Tibial nerve (tissue), 4 donors: ENCODE measurements at regions not wholly inside any gene's neighbourhood (a gene's known extent, or its start where the extent isn't known, plus 50 kb on each side); places are given as distances from the start of the nearest gene placed in this dataset.

Experiments
- DNase-seq, 2 donors: peaks; one replicate each; pipeline ENCODE4 v3.0.0-alpha.2; 2019; ENCODE audit warnings: low spot score in 2 of 2
- H3K27ac ChIP-seq, 4 donors: fragments of 200-600 bp; sonication (generic) in 3 of 4; one replicate each; pipeline ENCODE4 v1.5.1; 2017 to 2019; ENCODE audit warnings: mild to moderate bottlenecking in 1 of 4
- H3K27me3 ChIP-seq, 2 donors: fragments of 200-600 bp; sonication (generic) in 1 of 2; one replicate each; pipeline versions ENCODE4 v1.5.1 to v1.6.0; 2017 to 2019
- H3K36me3 ChIP-seq, 3 donors: fragments of 200-600 bp; sonication (generic); one replicate each; pipeline ENCODE4 v1.5.1; 2018 to 2019
- H3K4me1 ChIP-seq, 4 donors: fragments of 200-600 bp; sonication (generic) in 3 of 4; one replicate each; pipeline ENCODE4 v1.5.1; 2017 to 2019
- H3K4me3 ChIP-seq, 4 donors: fragments of 200-600 bp; sonication (generic) in 3 of 4; one replicate each; pipeline ENCODE4 v1.5.1; 2017 to 2019; ENCODE audit warnings: mild to moderate bottlenecking in 1 of 4, moderate library complexity in 1 of 4
- H3K9me3 ChIP-seq, 4 donors: fragments of 200-600 bp; sonication (generic) in 3 of 4; one replicate each; pipeline ENCODE4 v1.5.1; 2017 to 2019
- CTCF ChIP-seq, 5 experiments: fragments of 200-600 bp in 3 of 5; fragments of 450-650 bp in 2 of 5; sonication (generic) in 3 of 5; IDR thresholded peaks; one replicate each; pipeline ENCODE4 v1.5.1; 2016 to 2019; ENCODE audit warnings: antibody characterized with exemption in 5 of 5, mild to moderate bottlenecking in 3 of 5, moderate library complexity in 2 of 5
- EP300 ChIP-seq, 2 donors: sonication (generic); formaldehyde crosslinking; IDR thresholded peaks; one replicate each; pipeline ENCODE4 v1.6.1; 2017; ENCODE audit warnings: antibody characterized with exemption in 2 of 2, mild to moderate bottlenecking in 1 of 2
- POLR2A ChIP-seq, 2 donors: fragments of 450-650 bp; IDR thresholded peaks; one replicate each; pipeline ENCODE4 v1.6.1; 2017; ENCODE audit warnings: antibody characterized with exemption in 2 of 2, mild to moderate bottlenecking in 2 of 2, moderate library complexity in 2 of 2
- WGBS, 2 donors: methylation state at CpG; one replicate each; pipeline ENCODE4 v1.1.5; 2018; 5-methylcytosine and 5-hydroxymethylcytosine counted together

- DNase-seq: no peak
- Histone ChIP-seq H3K4me3 (no peak overlapping the region), H3K4me1 (no peaks in the 10 kb centered on the region), H3K27me3 (no peaks in the 10 kb centered on the region), H3K27ac (no peak overlapping the region), H3K9me3 (no peaks in the 10 kb centered on the region), H3K36me3 (no peaks in the 10 kb centered on the region)
- TF ChIP-seq EP300 (IDR thresholded peaks at IDR 0.05) (no peak), CTCF (IDR thresholded peaks at IDR 0.05) (no peak), POLR2A (IDR thresholded peaks at IDR 0.05) (no peak)
- WGBS, 2 donors: 83 to 90% methylated on average over 16 of the region's 16 CpGs
Observed at GRCh38 chr18:78406743-78407465, 572.7 kb upstream of the SALL3 start.

- H3K27me3 ChIP-seq: no peaks in the 10 kb centered on the region
- H3K36me3 ChIP-seq: no peaks in the 10 kb centered on the region
- WGBS, 2 donors: 52 to 59% methylated on average over 4 of the region's 4 CpGs
- DNase-seq: no peak
- H3K4me3 ChIP-seq: no peak overlapping the region
- no peaks in the 10 kb centered on the region for H3K4me1 ChIP-seq
- H3K9me3 ChIP-seq: no peaks in the 10 kb centered on the region
- TF ChIP-seq POLR2A (IDR thresholded peaks at IDR 0.05) (no peak), CTCF (IDR thresholded peaks at IDR 0.05) (no peak), EP300 (IDR thresholded peaks at IDR 0.05) (no peak)
- no peak overlapping the region for H3K27ac ChIP-seq
Observed at GRCh38 chr18:78407466-78407844, 572.2 kb upstream of the SALL3 start.

- no peak for DNase-seq
- no peaks in the 10 kb centered on the region for H3K9me3 ChIP-seq
- no peaks in the 10 kb centered on the region for H3K36me3 ChIP-seq
- H3K4me1 ChIP-seq: no peaks in the 10 kb centered on the region
- 83 to 86% methylated on average over 17 of the region's 17 CpGs for WGBS, 2 donors
- no peak overlapping the region for H3K4me3 ChIP-seq
- no peaks in the 10 kb centered on the region for H3K27me3 ChIP-seq
- no peak for TF ChIP-seq CTCF (IDR thresholded peaks at IDR 0.05)
- no peak for TF ChIP-seq POLR2A (IDR thresholded peaks at IDR 0.05)
- TF ChIP-seq EP300 (IDR thresholded peaks at IDR 0.05): no peak
- no peak overlapping the region for H3K27ac ChIP-seq
Observed at GRCh38 chr18:78408623-78409022, 571.0 kb upstream of the SALL3 start.

- no peak for DNase-seq
- 77 to 80% methylated on average over 10 of the region's 13 CpGs for WGBS, 2 donors
Observed at GRCh38 chr18:78410094-78410786, 569.4 kb upstream of the SALL3 start.

GRCh38 chr18:78411539-78411938 is 568.1 kb upstream of the SALL3 start:
- TF ChIP-seq POLR2A (IDR thresholded peaks at IDR 0.05) (no peak), EP300 (IDR thresholded peaks at IDR 0.05) (no peak), CTCF (IDR thresholded peaks at IDR 0.05) (no peak)
- 92 to 93% methylated on average over 6 of the region's 6 CpGs for WGBS, 2 donors
- H3K27ac ChIP-seq: no peak overlapping the region
- no peaks in the 10 kb centered on the region for H3K4me1 ChIP-seq
- no peaks in the 10 kb centered on the region for H3K9me3 ChIP-seq
- H3K36me3 ChIP-seq: no peaks in the 10 kb centered on the region
- H3K4me3 ChIP-seq: no peak overlapping the region
- H3K27me3 ChIP-seq: no peaks in the 10 kb centered on the region
- DNase-seq: no peak

More at GRCh38 chr18:78410094-78410786, 569.4 kb upstream of the SALL3 start:
- no peaks in the 10 kb centered on the region for H3K27me3 ChIP-seq
- no peaks in the 10 kb centered on the region for H3K4me1 ChIP-seq
- H3K27ac ChIP-seq: no peak overlapping the region
- TF ChIP-seq EP300 (IDR thresholded peaks at IDR 0.05): no peak
- H3K36me3 ChIP-seq: no peaks in the 10 kb centered on the region
- no peak overlapping the region for H3K4me3 ChIP-seq
- no peaks in the 10 kb centered on the region for H3K9me3 ChIP-seq
